GM12878 (cell line): ENCODE measurements at regions not wholly inside any gene's neighbourhood (a gene's known extent, or its start where the extent isn't known, plus 50 kb on each side); places are given as distances from the start of the nearest gene placed in this dataset.

Experiments used
- ATAC-seq: fragments of 200-7000 bp; cut with Tn5 transposase; 3 replicates; pipeline ENCODE4 v1.9.1; 2020; ENCODE audit warnings: mild to moderate bottlenecking, moderate library complexity
- BruUV-seq: library from RNA; stranded (reverse); fragments of 400-500 nt; replicated peaks from 2 replicates; lab custom pipeline; 2021; lab: Mats Ljungman, UMichigan
- CTCF ChIA-PET: fragments of 300-600 bp; sonication (Branson Sonifier 250); formaldehyde crosslinking; extraction: SDS; loops from one replicate; lab custom pipeline; 2021; ENCODE audit warnings: inconsistent platforms; lab: Yijun Ruan, JAX
- POLR2A ChIA-PET: fragments of 350-600 bp; formaldehyde crosslinking; extraction: SDS; loops from one replicate; lab custom pipeline; 2021; ENCODE audit warnings: inconsistent platforms; lab: Charles Lee
- RAD21 ChIA-PET: fragments of 300-600 bp; sonication (Branson Sonifier 250); formaldehyde crosslinking; loops from one replicate; lab custom pipeline; 2023; ENCODE audit warnings: antibody characterized with exemption; ENCODE audit not compliant: unreplicated experiment; lab: Charles Lee
- SMC1A ChIA-PET: fragments of 300-600 bp; sonication (Branson Sonifier 250); formaldehyde crosslinking; loops from one replicate; lab custom pipeline; 2023; ENCODE audit not compliant: unreplicated experiment, uncharacterized antibody; lab: Charles Lee
- DNase-seq: peaks from one replicate; pipeline ENCODE4 v3.0.0-alpha.2; 2011; ENCODE audit warnings: low read depth, low spot score
- FAIRE-seq: peaks from 3 replicates; lab custom pipeline; 2011; peaks lifted over from hg19 to GRCh38; lab: Jason Lieb, UNC
- H2AFZ ChIP-seq: 2 replicates; pipeline ENCODE4 v1.6.0; 2011; ENCODE audit warnings: low read depth, low read length, control low read depth; ENCODE audit not compliant: control insufficient read depth
- H3K27ac ChIP-seq: 2 replicates; pipeline ENCODE4 v1.5.1; 2011; ENCODE audit warnings: control low read depth; ENCODE audit not compliant: control insufficient read depth, insufficient read depth
- H3K27me3 ChIP-seq, 2 experiments: replicated peaks in 1 of 2; 2 replicates each; pipeline versions ENCODE4 v1.6.0 to v1.6.1; 2011; ENCODE audit warnings: low read length in 1 of 2; ENCODE audit not compliant: control insufficient read depth in 2 of 2, insufficient read depth in 2 of 2
- H3K36me3 ChIP-seq, 2 experiments: 2 replicates each; pipeline ENCODE4 v1.5.1; 2011; ENCODE audit warnings: low read length in 1 of 2; ENCODE audit not compliant: control insufficient read depth in 2 of 2, insufficient read depth in 2 of 2
- H3K4me1 ChIP-seq: 2 replicates; pipeline ENCODE4 v1.6.1; 2011; ENCODE audit warnings: mild to moderate bottlenecking, low read length, moderate library complexity, mixed read lengths; ENCODE audit not compliant: control insufficient read depth, insufficient read depth
- H3K4me2 ChIP-seq: 2 replicates; pipeline ENCODE4 v1.6.0; 2011; ENCODE audit warnings: control low read depth; ENCODE audit not compliant: control insufficient read depth, insufficient read depth
- H3K4me3 ChIP-seq: fragments of 200-600 bp; sonication (generic); 2 replicates; pipeline ENCODE4 v1.5.1; 2016
- H3K79me2 ChIP-seq: 2 replicates; pipeline ENCODE4 v1.6.0; 2011; ENCODE audit warnings: low read length; ENCODE audit not compliant: control insufficient read depth, insufficient read depth
- H3K9ac ChIP-seq: 2 replicates; pipeline ENCODE4 v1.8.0; 2011; ENCODE audit warnings: low read length, control low read depth, mixed read lengths; ENCODE audit not compliant: control insufficient read depth, insufficient read depth
- H3K9me3 ChIP-seq: replicated peaks from 3 replicates; pipeline ENCODE4 v1.5.1; 2011; ENCODE audit warnings: mild to moderate bottlenecking, low read length; ENCODE audit not compliant: control insufficient read depth, insufficient read depth
- H4K20me1 ChIP-seq: 2 replicates; pipeline ENCODE4 v1.6.0; 2011; ENCODE audit not compliant: control insufficient read depth, insufficient read depth
- CREM ChIP-seq: IDR thresholded peaks from 2 replicates; pipeline ENCODE4 v1.6.1; 2014; ENCODE audit warnings: antibody characterized with exemption, low read depth
- GATAD2B ChIP-seq: fragments of 450-650 bp; conservative IDR thresholded peaks from 2 replicates; pipeline ENCODE4 v1.6.1; 2017; ENCODE audit warnings: low read depth, mild to moderate bottlenecking, moderate library complexity
- KDM1A ChIP-seq: fragments of 200-600 bp; sonication (generic); IDR thresholded peaks from 2 replicates; pipeline ENCODE4 v1.6.1; 2016; ENCODE audit warnings: borderline replicate concordance
- MYB ChIP-seq: fragments of 150-350 bp; IDR thresholded peaks from 2 replicates; pipeline ENCODE4 v1.6.1; 2014; ENCODE audit warnings: mild to moderate bottlenecking, low read depth, low read length, borderline replicate concordance
- RFX5 ChIP-seq: IDR thresholded peaks from 2 replicates; pipeline ENCODE4 v1.6.1; 2011; ENCODE audit warnings: low read depth, low read length, improper control_type of control experiment
- ZNF592 ChIP-seq: fragments of 450-650 bp; IDR thresholded peaks from 2 replicates; pipeline ENCODE4 v1.6.1; 2017; ENCODE audit warnings: mild to moderate bottlenecking, moderate library complexity
- WGBS: methylation state at CpG from one replicate; pipeline ENCODE4 v1.1.6; 2016; ENCODE audit warnings: low lambda C conversion rate; ENCODE audit not compliant: insufficient replicate concordance, insufficient coverage; ENCODE audit errors: missing lambda C conversion rate; 5-methylcytosine and 5-hydroxymethylcytosine counted together
- in situ Hi-C: fragments of 300-500 bp; cut with MboI; formaldehyde crosslinking; loops from 9 replicates; pipeline ENCODE4 v1.14.3; 2018; ENCODE audit warnings: mixed read lengths
- intact Hi-C: fragments of 100-400 bp; cut with micrococcal nuclease; formaldehyde crosslinking; loops from one replicate; pipeline ENCODE4 v1.14.2; 2022; ENCODE audit not compliant: unreplicated experiment

- POLR2A ChIA-PET: no interaction called here
- H3K36me3 ChIP-seq: no peaks in the 10 kb centered on the region
- ATAC-seq: no peak
- no TSS peak for BruUV-seq
- no peaks in the 10 kb centered on the region for H3K4me1 ChIP-seq
- WGBS: 42% methylated on average over 6 of the region's 6 CpGs
- SMC1A ChIA-PET: interaction anchor here (1.4 kb wide), 1 partner anchor 10 kb away, joined by 3 read pairs; no protein-coding TSS in a partner anchor
- H2AFZ ChIP-seq: no peak overlapping the region
- no peaks in the 10 kb centered on the region for H3K27me3 ChIP-seq
- H3K9me3 ChIP-seq: no peaks in the 10 kb centered on the region
- TF ChIP-seq KDM1A: no peak
- TF ChIP-seq MYB: no peak
- TF ChIP-seq CREM: no peak
- TF ChIP-seq ZNF592: no peak
- TF ChIP-seq RFX5: no peak
- no peak for TF ChIP-seq GATAD2B
- H3K9ac ChIP-seq: no peak overlapping the region
- RAD21 ChIA-PET: no interaction called here
- no peak overlapping the region for H3K27ac ChIP-seq
- in situ Hi-C loops (no loop called here), intact Hi-C loops (no loop called here)
- no peak overlapping the region for H3K4me2 ChIP-seq
- H3K4me3 ChIP-seq: no peak overlapping the region
- no peaks in the 10 kb centered on the region for H4K20me1 ChIP-seq
- H3K79me2 ChIP-seq: no peaks in the 10 kb centered on the region
- CTCF ChIA-PET: interaction anchor here (0.6 kb wide), 1 partner anchor 506 kb away, joined by 3 read pairs; no protein-coding TSS in a partner anchor
- DNase-seq: no peak
- FAIRE-seq: no peak
These were observed 663.8 kb upstream of the MIR17HG start for GRCh38 chr13:90683711-90684131.
